HG02763 (cell line): ENCODE measurements at regions not wholly inside any gene's neighbourhood (a gene's known extent, or its start where the extent isn't known, plus 50 kb on each side); places are given as distances from the start of the nearest gene placed in this dataset.
"Not testable (repeated sequence)": the region's sequence is repeated elsewhere in the genome, so short reads cannot be mapped to it uniquely, and the experiment has no call there.

ENCODE experiments used
- ATAC-seq: cut with Tn5 transposase; IDR thresholded peaks from one replicate; pipeline ENCODE4 v1.9.1; 2021; ENCODE audit warnings: mild to moderate bottlenecking, moderate library complexity; ENCODE audit not compliant: unreplicated experiment

DNA sequence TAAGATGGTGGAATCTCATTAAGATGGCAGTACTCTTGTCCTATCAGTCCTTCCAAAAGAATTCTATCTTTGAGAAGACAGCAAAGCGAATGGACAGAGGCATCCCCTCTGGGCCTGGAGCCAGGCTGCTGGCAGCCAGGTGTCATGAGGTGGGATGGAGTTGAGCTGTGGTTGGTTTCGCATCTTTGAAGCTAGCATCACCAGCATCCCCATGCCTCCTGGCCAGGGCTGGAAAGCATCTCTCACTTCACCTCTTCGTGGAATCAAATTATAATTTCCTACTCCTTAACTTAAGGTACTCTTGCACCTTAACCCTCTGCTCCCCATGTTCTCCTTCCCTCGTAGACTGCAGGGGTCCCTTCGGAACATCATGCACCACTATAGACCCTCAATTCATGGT is 248.3 kb downstream of the GADD45G start:
- no peak for ATAC-seq

DNA sequence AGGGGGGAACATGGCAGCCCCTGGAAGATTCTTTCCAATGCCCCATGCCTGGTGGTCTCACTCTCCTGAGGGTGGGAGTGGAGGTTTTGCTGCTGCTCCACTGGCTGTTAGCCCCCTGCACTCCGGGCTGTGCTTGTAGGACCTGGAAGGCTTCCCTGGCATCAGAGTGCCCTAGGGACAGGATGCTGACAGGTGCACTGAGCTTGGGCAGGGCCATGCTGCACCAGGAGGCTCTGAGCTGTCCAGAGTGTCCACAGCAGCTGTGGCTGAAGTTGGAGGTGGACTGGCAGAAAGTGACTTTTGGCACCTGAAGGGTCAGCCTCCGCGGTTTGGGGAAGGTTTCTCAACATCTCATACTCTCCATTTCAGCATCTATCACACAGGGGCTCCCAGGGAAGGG is 249.1 kb downstream of the GADD45G start:
- no peak for ATAC-seq

DNA sequence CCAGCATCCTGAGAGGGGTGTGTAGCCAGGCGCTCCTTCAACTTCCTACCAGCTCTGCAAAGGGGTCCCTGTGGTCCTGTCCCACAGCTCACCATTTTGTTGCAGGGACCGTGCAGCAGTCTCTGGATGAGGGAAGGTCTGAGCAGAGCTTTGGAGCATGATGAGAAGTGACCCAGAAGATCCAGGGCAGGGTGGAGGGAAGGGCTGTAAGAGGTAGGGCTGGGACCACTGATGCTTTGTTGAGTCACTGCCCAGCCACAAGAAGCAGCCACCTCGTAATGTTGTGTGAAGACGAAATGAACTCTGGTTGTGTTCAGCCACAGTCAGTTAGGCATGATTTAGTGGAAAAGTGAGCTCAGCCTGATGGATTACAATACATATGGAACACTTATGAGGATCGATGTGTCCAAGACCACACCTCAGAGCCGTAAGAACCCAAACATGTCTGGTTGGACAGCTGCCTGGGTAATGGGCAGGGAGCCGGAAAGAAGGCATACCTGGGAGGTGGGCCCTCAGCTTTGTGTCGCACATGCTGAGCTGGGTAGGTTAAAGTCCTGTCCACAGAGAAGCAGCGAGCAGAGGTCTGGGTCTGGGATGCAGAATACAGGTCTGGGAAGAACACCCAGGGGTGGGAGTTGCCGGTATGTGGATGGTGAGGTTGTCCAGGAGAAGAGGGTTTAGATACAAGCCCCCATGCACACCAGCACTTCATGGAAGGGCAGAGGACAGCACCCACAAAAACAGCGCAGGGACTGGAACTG is 250.1 kb downstream of the GADD45G start:
- ATAC-seq = no peak

DNA sequence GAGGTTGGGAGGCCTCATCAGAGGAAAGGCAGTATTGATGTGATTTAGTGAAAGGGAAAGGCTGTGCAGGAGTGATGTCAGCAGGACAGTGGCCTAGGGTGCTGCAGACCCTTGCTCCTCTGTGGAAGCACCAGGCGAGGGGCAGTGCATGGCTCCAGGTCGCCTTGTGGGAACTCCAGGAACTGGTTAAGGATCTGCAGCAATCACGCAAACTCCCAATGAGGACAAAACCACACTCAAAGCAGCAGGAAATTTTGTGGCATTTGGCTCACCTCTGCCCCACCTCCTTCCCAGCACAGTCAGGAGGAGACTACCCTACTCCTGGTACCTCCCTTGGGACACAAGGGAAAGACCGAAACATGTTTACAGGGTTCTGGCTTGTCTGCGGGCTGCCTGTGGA is 251.5 kb downstream of the GADD45G start:
- not testable (repeated sequence) for ATAC-seq

DNA sequence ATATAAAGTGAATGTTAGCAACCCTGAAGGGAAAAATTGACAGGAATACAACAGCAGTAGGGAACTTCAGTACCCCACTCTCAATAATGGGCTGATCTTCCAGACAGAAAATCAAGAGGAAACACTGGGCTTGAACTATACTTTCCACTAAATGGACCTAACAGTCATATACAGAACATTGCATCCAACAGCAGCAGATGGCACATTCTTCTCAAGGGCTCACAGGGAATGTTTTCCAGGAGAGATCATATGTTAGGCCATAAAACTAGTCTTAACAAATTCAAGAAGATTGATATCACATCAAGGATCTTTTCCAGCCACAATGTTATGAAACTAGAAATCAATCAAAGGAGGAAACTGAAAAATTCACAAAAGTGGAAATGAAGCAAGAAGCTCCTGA is 252.1 kb downstream of the GADD45G start:
- not testable (repeated sequence) for ATAC-seq

DNA sequence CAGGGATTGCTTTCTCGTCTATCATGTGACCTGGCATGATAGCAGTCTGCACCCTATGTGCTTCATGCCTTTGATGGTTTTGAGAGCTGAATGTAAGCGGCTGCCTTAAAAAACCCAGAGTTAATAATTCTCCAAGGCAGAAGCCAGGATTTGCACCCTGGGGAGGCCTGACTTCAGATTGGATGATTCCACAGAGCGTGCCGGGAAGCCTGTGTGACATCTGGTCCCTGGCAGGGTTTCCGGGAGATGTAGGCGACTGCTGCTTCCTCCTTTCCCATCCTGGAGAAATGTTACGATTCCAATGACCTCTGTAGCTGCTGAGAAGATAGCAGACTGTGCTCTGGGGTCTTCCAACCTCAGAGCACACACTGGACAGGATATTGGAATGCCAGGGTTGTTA is 255.0 kb downstream of the GADD45G start:
- not testable (repeated sequence) for ATAC-seq

DNA sequence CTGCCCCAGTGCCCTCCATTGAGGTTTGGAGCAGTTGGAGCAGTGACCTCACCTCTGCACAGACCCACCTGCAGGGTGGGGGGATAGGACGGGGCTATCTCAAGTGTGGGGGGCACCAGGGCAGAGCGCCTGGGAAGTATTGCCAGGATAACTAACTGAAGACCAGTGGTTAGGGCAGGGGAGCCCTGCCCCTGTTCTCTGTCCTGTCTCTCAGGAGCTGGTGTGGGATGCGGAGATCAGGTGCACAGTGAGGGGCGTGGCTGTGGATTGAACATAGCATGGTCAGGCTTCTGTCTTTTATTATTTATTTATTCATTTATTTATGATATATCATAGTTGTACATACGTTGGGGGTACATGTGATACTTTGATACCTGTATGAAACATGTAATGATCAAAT is 256.6 kb downstream of the GADD45G start:
- not testable (repeated sequence) for ATAC-seq

DNA sequence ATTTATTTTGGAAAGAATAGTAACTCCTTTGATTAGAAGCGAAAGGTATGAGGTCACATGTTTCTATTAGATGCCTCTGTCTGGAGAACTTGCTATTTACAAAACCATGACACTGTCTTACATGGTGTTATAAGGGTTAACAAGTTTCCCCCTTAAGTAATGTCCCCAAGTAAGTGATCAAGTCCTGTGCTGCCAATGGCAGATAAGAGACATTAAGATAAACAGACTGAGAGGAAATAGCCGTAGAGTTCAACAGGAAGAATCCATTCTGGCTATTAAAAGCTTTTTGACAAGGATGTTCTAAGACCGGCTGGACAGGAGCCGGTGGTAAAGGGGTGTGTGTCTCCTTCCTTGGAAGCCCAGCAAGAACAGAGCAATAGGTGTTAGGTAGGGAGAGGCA is 257.5 kb downstream of the GADD45G start:
- ATAC-seq = no peak

DNA sequence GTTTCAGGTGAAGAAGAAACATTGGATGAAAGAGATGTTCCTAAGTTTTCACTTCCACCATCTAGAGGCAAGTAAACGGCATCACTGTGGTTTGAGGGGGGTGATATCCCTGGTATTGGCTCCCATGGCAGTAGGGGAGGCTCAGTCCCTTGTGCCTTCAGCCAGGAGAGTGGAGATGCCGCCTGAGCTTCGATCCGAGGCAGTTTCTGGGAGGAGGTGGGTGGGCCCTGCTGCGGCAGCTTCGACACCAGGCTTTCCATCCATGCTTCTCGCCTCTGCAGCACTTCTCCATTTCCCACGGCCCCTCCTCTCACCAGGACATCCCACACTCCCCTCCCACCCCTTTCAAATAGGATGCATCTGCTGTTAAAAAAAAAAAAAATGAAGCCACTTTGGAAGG is 258.3 kb downstream of the GADD45G start:
- ATAC-seq = no peak

DNA sequence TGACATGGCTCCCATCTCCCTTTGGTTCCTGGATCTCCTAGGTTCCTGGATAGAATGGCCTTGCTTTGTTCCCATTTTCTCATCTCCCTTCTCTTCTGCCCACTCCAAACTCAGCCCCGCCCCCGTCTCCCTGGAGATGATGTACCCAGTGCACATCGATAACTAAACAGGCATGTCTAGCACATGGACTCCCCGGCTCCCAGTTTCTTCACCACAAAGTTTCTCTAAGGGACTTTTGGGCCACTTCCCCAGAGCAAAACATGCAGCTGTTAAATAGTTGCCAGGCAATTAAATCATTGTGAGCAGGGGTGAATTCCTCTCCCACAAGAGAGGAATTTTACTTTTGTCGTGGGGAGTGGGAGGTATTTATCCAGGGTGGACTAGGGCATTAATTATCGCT is 259.0 kb downstream of the GADD45G start:
- no peak for ATAC-seq

DNA sequence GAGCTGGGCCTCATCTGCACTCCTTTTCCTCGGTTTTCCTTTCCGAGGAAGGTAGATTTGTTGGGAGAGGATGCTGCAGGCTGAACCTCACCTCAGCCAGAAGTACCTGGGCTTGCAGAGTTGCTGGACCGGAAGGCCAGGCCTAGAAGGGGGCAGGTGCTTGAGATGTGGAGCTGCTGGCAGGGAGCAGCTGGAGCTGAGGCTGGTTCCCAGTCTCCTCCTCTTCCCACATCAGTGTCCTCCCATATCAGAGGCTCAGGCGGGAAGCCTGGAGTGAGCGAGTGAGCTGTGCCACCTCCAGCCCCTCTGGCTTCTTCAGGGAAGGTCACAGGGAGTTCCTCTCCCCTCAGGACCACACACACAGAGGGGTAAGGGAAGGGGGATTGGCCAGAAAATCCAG is 259.4 kb downstream of the GADD45G start:
- no peak for ATAC-seq

DNA sequence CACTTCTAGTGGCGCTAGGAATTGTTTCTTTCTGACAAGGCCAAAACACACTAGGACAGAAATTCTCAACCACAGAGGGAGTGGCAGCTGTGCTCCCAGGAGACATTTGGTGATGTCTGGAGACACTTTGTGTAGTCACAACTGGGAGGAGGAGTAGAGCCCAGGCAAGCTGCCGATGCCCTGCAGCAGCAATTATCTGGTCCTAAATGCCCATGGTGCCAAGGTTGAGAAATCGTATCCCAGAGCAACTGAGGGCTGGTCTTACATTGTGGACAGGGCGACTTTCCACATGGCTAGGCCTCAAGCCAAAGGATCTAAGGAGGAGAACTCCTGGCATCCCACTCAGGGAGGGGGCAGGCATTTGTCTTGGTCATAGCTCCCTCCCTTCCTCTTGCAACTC is 259.9 kb downstream of the GADD45G start:
- no peak for ATAC-seq

DNA sequence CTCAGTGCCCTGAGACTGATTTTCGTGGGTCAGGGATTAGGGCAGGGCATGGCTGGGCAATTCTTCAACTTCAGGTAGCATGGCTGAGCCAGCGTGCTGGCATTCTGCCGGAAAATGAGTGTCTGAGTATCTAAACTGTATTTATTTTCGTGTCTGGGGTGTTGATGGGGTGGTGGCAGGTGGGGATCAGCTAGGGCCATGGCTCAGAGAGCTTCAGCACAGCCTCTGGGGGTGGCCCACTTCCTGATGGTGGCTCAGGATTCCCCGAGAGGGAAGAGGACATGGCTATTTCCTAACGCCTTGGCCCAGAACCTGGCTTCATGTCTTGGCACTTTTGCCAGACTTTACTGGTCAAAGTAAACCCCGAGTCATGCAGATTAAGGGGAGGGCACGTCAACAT is 260.5 kb downstream of the GADD45G start:
- ATAC-seq = no peak

DNA sequence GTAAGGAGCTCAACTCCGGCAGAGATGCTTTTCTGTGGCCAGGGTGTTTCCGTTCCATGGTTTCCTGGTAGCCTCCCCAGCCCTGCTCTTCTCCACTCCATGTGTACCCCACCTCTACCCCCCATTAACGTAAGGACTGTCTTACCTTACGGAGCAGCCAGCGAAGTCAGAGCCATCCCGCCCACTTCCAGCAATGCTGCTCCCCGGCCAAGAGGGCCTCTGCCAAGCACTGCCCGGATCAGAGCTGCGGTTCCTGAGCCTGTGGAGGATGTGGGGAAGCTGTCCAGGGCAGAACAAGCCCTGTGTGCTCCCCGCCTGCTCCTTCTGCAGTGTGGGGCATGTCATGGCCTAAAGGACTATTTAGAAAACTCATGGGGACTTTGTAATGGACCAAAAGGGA is 261.2 kb downstream of the GADD45G start:
- ATAC-seq = no peak

DNA sequence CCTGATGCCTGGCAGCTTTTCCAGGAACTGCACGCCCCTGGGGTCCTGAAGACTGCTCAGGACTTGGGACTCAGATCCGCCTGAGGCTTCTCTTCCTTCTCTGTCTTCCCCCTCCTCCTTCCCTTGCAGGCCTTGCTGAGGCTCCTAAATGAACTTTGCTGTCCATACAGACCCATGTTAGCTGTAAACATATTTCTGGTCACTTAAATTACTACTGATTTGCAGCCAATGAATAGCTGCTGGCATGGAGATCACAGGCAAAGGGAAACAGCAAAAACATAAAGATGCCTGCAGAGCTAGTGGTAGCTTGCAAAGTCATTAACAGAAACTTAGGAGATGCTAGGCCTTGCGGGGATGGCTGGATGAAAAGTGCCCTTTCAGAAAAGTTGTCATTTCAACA is 261.9 kb downstream of the GADD45G start:
- no peak for ATAC-seq

DNA sequence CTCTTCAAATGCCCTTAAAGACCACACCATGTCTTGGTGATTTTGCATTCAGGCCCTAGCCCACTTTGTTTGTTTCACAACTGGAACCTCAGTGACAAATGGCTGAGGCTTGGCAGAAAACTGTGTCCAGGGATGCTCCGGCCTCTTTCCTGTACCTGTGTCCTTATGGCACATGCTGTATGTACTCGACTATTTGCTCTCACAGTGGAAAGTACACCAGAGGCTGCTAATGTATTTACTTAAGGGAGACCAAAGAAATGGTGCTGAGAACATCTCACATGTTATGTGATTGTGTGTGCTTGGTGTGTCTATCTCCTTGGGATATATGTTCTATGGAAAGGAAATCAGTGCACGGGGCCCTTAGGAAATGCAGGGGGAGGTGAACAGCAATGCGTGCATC is 263.3 kb downstream of the GADD45G start:
- no peak for ATAC-seq

DNA sequence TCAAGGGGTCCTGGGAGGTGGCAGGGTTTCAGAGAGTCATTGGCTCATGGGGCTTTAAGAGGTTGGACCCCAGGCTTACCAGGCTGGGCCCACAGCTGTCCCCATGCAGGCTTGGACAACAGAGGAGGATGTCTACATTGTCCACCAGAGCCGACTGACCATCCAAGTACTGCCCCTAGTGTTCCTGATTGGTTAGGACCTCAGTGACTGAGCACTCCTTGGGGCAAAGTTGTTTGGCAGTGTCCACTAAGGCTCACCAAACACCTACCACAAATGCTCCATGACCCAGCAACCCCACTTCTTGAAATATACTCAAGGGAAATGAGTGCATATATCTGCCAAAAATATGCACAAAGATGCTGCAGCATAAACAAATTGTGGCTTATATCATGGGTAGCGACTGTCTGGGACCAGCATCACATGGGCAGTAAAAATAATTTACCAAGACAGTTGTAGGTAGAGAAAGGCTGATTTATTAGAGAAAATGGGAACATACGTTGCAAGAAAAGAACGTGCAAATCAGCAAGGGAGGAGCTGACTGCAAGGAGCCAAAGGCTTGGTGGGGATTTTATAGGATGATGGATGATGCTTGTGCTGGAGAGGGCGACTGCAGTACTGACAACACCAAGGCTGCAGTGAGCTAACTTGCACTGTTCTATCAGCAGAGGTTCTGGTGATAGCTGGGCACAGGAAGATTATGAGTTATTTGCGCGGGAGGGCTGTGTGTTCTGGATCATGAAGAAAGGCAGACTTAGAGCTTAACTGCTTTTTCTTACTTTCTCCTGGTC is 265.2 kb downstream of the GADD45G start:
- ATAC-seq = no peak

DNA sequence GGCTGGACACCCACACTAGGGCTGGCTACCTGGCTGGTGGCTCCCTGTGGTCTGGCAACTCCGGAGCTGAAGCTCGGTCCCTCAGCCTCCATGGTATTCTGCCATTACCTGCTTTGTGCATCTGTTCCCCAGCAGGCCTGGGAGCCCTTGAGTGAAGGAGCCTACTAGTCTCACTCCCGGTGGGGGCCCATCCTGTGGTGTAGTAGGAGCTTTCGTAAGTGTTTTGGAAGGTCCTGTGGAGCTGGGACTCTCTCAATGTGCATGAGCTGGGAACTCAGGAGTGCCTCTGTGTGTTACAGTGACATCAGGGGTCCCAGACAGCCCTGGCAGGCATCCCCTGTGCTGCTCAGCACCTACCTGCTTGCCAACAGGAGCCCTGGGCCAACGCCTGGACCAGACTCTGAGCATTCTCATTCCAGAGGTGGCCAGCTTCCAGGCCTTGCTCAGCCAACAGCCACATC is 267.1 kb downstream of the GADD45G start:
- ATAC-seq = no peak

DNA sequence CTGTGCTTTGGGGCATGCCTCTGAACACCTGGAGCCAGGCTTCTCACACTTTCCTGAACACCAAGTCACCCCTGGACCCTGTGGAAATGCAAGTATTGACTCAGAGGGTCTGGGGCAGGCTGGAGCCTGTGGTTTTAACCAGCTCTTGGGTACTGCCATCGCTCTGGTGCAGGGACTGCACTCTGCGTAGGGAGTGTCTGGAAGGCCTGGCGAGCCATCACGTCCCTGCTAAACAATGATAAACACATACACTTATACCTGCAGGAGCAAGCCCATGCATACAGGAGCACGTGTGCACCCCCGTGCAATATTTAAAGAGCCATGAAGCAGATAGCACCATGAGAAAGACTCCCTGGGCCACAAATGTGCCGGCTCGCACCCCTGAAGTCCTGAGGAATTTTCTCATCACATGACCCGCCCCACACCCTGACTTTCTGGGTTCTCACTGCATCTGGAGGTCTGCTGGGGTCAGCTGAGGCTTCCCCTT is 267.7 kb downstream of the GADD45G start:
- no peak for ATAC-seq

DNA sequence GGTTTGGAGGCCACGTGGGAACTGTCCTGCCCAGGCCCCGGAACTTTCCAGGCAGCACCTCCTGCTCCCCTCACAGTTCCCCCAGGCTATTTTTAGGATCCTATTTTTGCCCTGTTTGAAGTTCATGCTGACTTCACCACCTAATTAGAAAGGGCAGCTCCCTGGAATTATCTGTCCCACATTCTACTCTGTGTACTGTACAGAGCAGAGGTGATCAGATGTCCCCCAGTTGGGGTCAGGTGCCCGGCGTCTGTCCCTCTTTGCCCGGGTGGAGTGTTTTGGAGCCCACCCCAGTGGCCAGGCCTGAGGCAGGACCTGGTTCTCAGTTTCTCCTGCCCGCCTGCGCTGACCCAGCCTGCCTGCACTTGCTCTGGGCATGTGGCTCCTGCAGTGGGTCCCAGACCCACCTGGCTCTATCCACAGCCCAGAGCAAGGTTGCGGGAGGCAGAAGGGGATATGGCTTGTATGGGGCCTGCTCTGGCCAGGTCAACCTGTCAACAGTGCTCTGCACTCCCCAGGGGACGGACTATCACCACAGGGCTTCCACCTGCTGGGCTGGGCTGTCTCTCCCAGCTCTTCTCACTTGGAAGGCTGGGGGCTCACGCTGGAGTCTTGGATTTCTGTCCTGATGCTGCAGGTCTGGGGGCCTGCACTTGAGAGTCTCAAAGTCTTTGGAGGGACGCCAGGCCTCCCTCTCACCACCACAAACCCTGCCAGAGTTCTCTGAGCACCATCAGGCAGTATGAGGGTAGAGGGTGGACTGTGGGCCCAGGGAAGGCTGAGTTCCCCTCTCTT is 268.3 kb downstream of the GADD45G start:
- no peak for ATAC-seq

DNA sequence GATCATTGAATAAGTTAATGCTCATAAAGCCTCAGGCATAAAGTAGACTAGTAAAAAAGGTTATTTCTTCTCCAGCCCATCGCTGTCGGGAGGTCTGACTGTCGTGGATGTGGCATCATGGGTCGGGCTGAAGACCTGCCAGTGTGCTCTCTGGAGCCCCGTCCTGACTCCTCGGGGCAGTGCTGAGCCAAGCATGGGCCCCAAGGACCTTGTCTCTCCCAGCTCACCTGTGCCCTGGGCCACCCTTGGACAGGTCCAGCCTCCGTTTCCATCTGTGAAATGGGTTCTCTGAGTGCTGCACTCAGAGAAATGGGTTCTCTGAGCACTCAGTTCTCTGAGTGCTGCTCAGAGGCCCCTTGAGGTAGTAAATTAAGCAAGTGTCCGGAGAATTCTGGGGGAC is 269.0 kb downstream of the GADD45G start:
- ATAC-seq = no peak
